Bronchial epithelial cell (primary cell): ENCODE measurements at regions not wholly inside any gene's neighbourhood (a gene's known extent, or its start where the extent isn't known, plus 50 kb on each side); places are given as distances from the start of the nearest gene placed in this dataset.
"Not testable (repeated sequence)": the region's sequence is repeated elsewhere in the genome, so short reads cannot be mapped to it uniquely, and the experiment has no call there.

Experiments used
- DNase-seq: peaks from one replicate; pipeline ENCODE4 v3.0.0-alpha.2; 2010; ENCODE audit warnings: low read depth
- FAIRE-seq: peaks from 2 replicates; lab custom pipeline; 2011; peaks lifted over from hg19 to GRCh38; lab: Jason Lieb, UNC
- H3K27me3 ChIP-seq: 2 replicates; pipeline ENCODE4 v1.5.1; 2011; ENCODE audit warnings: low read length; ENCODE audit not compliant: control insufficient read depth, insufficient read depth
- H3K36me3 ChIP-seq: 2 replicates; pipeline ENCODE4 v1.5.1; 2011; ENCODE audit warnings: low read length; ENCODE audit not compliant: control insufficient read depth, insufficient read depth
- H3K4me3 ChIP-seq: 2 replicates; pipeline ENCODE4 v1.5.1; 2011; ENCODE audit warnings: mild to moderate bottlenecking, low read depth, low read length, control low read depth
- TF ChIP-seq, protein P1 (sequence below): IDR thresholded peaks from 2 replicates; pipeline ENCODE4 v1.5.1; 2011; ENCODE audit warnings: mild to moderate bottlenecking, moderate library complexity, low read length, control low read depth, inconsistent platforms; ENCODE audit not compliant: insufficient read depth, severe bottlenecking

DNA sequence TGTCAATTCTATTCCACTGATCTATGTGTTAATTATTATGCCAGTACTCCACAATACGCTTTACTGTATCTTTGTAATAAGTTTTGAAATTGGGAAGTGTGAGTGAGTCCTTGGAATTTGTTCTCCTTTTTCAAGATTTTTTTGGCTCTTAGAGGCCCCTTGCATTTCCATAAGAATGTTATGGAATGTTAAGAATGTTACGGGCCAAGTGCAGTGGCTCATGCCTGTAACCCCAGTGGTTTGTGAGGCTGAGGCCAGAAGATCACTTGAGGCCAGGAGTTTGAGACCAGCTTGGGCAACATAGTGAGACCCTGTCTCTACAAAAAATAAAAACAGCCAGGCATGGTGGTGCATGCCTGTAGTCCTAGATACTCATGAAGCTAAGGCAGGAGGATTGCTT is 167.6 kb upstream of the CXorf66 start:
- Histone ChIP-seq H3K27me3 (no peaks in the 10 kb centered on the region), H3K36me3 (no peaks in the 10 kb centered on the region), H3K4me3 (no peak overlapping the region)
- FAIRE-seq (no peak), DNase-seq (no peak)
- TF ChIP-seq, protein P1, sequence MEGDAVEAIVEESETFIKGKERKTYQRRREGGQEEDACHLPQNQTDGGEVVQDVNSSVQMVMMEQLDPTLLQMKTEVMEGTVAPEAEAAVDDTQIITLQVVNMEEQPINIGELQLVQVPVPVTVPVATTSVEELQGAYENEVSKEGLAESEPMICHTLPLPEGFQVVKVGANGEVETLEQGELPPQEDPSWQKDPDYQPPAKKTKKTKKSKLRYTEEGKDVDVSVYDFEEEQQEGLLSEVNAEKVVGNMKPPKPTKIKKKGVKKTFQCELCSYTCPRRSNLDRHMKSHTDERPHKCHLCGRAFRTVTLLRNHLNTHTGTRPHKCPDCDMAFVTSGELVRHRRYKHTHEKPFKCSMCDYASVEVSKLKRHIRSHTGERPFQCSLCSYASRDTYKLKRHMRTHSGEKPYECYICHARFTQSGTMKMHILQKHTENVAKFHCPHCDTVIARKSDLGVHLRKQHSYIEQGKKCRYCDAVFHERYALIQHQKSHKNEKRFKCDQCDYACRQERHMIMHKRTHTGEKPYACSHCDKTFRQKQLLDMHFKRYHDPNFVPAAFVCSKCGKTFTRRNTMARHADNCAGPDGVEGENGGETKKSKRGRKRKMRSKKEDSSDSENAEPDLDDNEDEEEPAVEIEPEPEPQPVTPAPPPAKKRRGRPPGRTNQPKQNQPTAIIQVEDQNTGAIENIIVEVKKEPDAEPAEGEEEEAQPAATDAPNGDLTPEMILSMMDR = no peak

DNA sequence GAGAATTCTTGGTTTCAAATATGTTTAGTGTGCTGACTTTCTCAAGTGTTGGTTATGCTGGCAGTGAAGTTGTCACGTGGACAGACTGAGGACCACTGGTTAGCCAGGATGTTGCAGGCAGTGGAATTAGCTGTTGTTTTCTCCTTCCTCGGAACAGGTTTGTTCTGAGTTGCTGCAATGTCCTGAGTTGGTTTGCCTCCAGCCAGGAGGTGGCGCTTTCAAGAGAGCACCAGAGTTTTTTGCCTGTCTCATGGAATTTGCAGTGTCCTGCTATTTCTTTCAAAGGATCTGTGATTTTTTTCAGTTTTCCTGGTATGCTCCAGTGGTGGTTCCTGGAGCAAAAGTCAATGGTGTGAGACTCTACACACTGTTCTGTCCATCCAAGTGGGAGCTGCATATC is 158.1 kb upstream of the CXorf66 start:
- DNase-seq (peak; percentile 11), FAIRE-seq (no peak)
- no peaks in the 10 kb centered on the region for H3K36me3 ChIP-seq
- TF ChIP-seq, protein P1 = peak; percentile 49
- H3K27me3 ChIP-seq = no peaks in the 10 kb centered on the region
- no peak overlapping the region for H3K4me3 ChIP-seq

DNA sequence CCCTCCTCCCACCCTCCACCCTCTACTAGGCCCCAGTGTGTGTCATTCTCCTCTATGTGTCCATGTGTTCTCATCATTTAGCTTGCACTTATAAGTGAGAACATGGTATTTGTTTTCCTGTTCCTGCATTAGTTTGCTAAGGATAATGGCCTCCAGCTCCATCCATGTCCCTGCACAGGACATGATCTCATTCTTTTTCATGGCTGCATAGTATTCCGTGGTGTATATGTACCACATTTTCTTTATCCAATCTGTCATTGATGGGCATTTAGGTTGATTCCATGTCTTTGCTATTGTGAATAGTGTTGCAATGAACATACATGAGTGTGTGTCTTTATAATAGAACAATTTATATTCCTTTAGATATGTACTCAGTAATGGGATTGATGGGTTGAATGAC is 148.7 kb upstream of the CXorf66 start:
- not testable (repeated sequence) for DNase-seq, H3K4me3 ChIP-seq, FAIRE-seq, H3K27me3 ChIP-seq, H3K36me3 ChIP-seq

DNA sequence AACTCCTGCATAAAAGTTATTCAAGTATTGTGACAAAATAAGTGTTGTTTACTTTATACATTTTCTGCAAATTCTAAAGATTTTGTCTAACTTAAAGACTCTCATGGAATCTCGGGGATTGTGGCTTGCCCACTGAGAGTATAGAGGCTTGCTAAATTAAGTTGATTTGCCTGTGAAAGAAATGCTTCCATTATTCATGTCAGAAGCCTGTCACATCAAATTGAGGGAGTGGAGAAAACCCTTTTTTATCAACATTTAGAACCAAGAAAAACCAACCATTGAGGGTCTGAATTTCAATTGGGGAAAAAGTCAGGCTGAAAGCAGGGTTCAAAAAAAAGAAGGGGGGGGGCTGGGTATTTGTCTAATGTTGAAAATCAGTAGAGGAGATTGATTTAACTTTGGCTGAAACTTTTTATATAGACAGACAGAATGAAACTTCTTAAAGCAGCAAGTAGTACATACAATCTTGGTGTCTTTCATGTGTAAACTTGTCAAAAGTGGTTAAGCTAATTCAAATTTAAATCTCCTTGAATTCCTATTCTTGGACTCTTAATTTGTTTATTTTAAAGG is 144.8 kb upstream of the CXorf66 start:
- TF ChIP-seq, protein P1 = no peak
- no peaks in the 10 kb centered on the region for H3K36me3 ChIP-seq
- no peak overlapping the region for H3K4me3 ChIP-seq
- no peak for FAIRE-seq
- no peaks in the 10 kb centered on the region for H3K27me3 ChIP-seq
- DNase-seq = no peak

DNA sequence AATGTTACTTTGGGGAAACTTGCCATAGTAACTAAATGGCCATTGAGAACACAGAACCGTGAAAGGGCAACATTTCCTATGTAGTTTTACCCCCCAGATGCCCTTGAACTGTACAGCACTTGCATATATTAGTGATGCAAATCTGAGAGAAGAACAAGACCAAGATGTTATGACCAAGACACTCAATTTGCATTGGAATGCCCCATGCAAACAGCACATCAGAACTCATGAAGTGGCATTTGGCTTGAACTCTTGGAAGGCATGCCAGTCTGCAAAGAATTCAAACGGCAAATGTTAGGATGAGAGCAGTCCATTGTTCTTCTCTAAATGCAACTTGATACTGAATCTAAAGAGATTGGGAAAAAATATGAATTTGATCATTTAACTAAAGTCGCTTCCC is 139.4 kb upstream of the CXorf66 start:
- DNase-seq = no peak
- no peak for FAIRE-seq
- Histone ChIP-seq H3K4me3 (no peak overlapping the region), H3K36me3 (no peaks in the 10 kb centered on the region), H3K27me3 (no peaks in the 10 kb centered on the region)
- TF ChIP-seq, protein P1 = no peak

DNA sequence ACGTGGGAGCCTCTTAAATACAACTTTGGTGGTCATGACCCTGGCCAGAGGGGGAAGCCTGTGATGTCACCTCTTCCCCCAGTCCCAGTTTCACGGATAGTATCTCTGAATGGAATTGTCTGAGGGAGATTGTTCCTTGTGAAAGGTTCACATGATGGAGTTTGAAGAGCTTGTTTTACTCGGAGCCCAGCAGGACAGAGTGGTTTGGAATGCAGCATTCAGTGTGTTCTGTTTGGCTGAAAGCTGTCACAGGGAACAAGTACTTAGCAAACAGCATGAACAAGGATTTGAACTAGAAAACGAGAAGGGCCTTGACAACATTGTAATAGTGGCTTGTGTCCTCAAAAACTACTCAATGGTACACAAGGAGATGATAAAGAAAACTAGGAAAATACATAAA is 133.9 kb upstream of the CXorf66 start:
- FAIRE-seq = no peak
- TF ChIP-seq, protein P1 = no peak
- DNase-seq = no peak
- Histone ChIP-seq H3K27me3 (no peaks in the 10 kb centered on the region), H3K36me3 (no peaks in the 10 kb centered on the region), H3K4me3 (no peak overlapping the region)
